ENCODE measurements at regions not wholly inside any gene's neighbourhood (a gene's known extent, or its start where the extent isn't known, plus 50 kb on each side); places are given as distances from the start of the nearest gene placed in this dataset.

- TF ChIP-seq EZH2 (IDR thresholded peaks at IDR 0.05; ENCODE audit: low read length) (no peak), CTCF (optimal IDR thresholded peaks at IDR 0.05 in 1 of 3, IDR thresholded peaks at IDR 0.05 in 1 of 3, conservative IDR thresholded peaks at IDR 0.05 in 1 of 3; ENCODE audit: extremely low read depth in 1 of 3, insufficient read depth in 2 of 3, low read length in 3 of 3) (no peak)
Measured at GRCh38 chr13:39960191-39960590, 304.7 kb downstream of the COG6 start.

Data from keratinocyte (primary cell).